Endothelial cell of umbilical vein (primary cell): ENCODE measurements at regions not wholly inside any gene's neighbourhood (a gene's known extent, or its start where the extent isn't known, plus 50 kb on each side); places are given as distances from the start of the nearest gene placed in this dataset.

Source experiments
- CTCF ChIP-seq, 2 donors: IDR thresholded peaks; 1 replicate in 1 of 2; 2 replicates in 1 of 2; pipeline ENCODE4 v1.5.1; 2011; ENCODE audit warnings: low read length in 2 of 2, mild to moderate bottlenecking in 2 of 2, moderate library complexity in 2 of 2, control low read depth in 1 of 2, inconsistent platforms in 1 of 2, low read depth in 1 of 2; ENCODE audit not compliant: insufficient read depth in 1 of 2; ENCODE audit errors: extremely low read depth in 1 of 2
- POLR2AphosphoS5 ChIP-seq: IDR thresholded peaks from 2 replicates; pipeline ENCODE4 v1.6.1; 2012; ENCODE audit warnings: low read depth, mild to moderate bottlenecking, control low read depth, low read length, moderate library complexity; ENCODE audit not compliant: insufficient read depth

- TF ChIP-seq CTCF (IDR thresholded peaks at IDR 0.05; ENCODE audit: extremely low read depth in 1 of 2, insufficient read depth in 1 of 2, low read depth in 1 of 2, low read length in 2 of 2): no peak
- no peak for TF ChIP-seq POLR2AphosphoS5
Observed at GRCh38 chr13:104996022-104996421, 1539.4 kb downstream of the EFNB2 start.
